Endothelial cell of umbilical vein (primary cell): ENCODE measurements at regions not wholly inside any gene's neighbourhood (a gene's known extent, or its start where the extent isn't known, plus 50 kb on each side); places are given as distances from the start of the nearest gene placed in this dataset.

Source experiments
- CTCF ChIP-seq, 2 donors: IDR thresholded peaks; 1 replicate in 1 of 2; 2 replicates in 1 of 2; pipeline ENCODE4 v1.5.1; 2011; ENCODE audit warnings: low read length in 2 of 2, mild to moderate bottlenecking in 2 of 2, moderate library complexity in 2 of 2, control low read depth in 1 of 2, inconsistent platforms in 1 of 2, low read depth in 1 of 2; ENCODE audit not compliant: insufficient read depth in 1 of 2; ENCODE audit errors: extremely low read depth in 1 of 2
- GATA2 ChIP-seq: IDR thresholded peaks from 2 replicates; pipeline ENCODE4 v1.7.0; 2011; ENCODE audit warnings: low read depth, mild to moderate bottlenecking, moderate library complexity, mixed read lengths, low read length; ENCODE audit not compliant: insufficient read length, insufficient read depth
- MAX ChIP-seq: IDR thresholded peaks from 2 replicates; pipeline ENCODE4 v1.6.1; 2011; ENCODE audit not compliant: insufficient read depth, insufficient read length
- POLR2A ChIP-seq: IDR thresholded peaks from 2 replicates; pipeline ENCODE4 v1.6.1; 2012; ENCODE audit warnings: low read depth, mild to moderate bottlenecking, control low read depth, low read length
- POLR2AphosphoS5 ChIP-seq: IDR thresholded peaks from 2 replicates; pipeline ENCODE4 v1.6.1; 2012; ENCODE audit warnings: low read depth, mild to moderate bottlenecking, control low read depth, low read length, moderate library complexity; ENCODE audit not compliant: insufficient read depth

GRCh38 chr12:19937161-19937560 lies 431.2 kb upstream of the PDE3A start:
- TF ChIP-seq POLR2A (no peak), CTCF (IDR thresholded peaks at IDR 0.05; ENCODE audit: extremely low read depth in 1 of 2, insufficient read depth in 1 of 2, low read depth in 1 of 2, low read length in 2 of 2) (no peak), MAX (no peak), GATA2 (no peak), POLR2AphosphoS5 (no peak)
